ENCODE measurements at regions not wholly inside any gene's neighbourhood (a gene's known extent, or its start where the extent isn't known, plus 50 kb on each side); places are given as distances from the start of the nearest gene placed in this dataset.

DNA sequence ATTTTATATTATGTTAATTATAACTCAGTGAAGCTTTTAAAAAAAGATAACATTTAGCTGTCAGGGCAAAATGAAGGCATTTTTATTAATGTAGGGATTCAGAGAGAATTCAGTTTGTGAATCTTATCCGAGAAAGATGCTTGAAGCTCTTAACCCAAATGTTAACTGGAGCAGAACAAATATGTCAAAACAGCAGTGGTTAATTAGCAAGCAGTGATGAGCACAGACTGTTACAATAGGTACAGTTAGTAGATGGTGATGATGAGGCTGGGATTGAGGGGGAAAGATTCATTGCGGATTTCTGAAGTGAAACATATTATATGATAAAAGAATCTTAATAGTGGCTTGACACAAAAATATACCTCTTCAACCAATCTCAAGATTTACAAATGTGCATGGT is 356.7 kb downstream of the DIRAS2 start:
- no peak for TF ChIP-seq POLR2A (IDR thresholded peaks at IDR 0.05)
- no peak for TF ChIP-seq POLR2AphosphoS5 (IDR thresholded peaks at IDR 0.05)
- TF ChIP-seq, protein P1, sequence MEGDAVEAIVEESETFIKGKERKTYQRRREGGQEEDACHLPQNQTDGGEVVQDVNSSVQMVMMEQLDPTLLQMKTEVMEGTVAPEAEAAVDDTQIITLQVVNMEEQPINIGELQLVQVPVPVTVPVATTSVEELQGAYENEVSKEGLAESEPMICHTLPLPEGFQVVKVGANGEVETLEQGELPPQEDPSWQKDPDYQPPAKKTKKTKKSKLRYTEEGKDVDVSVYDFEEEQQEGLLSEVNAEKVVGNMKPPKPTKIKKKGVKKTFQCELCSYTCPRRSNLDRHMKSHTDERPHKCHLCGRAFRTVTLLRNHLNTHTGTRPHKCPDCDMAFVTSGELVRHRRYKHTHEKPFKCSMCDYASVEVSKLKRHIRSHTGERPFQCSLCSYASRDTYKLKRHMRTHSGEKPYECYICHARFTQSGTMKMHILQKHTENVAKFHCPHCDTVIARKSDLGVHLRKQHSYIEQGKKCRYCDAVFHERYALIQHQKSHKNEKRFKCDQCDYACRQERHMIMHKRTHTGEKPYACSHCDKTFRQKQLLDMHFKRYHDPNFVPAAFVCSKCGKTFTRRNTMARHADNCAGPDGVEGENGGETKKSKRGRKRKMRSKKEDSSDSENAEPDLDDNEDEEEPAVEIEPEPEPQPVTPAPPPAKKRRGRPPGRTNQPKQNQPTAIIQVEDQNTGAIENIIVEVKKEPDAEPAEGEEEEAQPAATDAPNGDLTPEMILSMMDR (IDR thresholded peaks at IDR 0.05) = no peak
- H3K27me3 ChIP-seq (replicated peaks; ENCODE audit: insufficient read depth) = no peaks in the 10 kb centered on the region
- H3K36me3 ChIP-seq = no peaks in the 10 kb centered on the region
- H3K4me3 ChIP-seq = no peak overlapping the region
- H3K9me3 ChIP-seq = no peaks in the 10 kb centered on the region
- WGBS = 77% methylated on average over 2 of the region's 2 CpGs
- DNase-seq (ENCODE audit: low spot score) = no peak
- no peak overlapping the region for H3K27ac ChIP-seq
- intact Hi-C loops (cut with DNase I) = no loop called here
- no peaks in the 10 kb centered on the region for H3K4me1 ChIP-seq (replicated peaks)

DNA sequence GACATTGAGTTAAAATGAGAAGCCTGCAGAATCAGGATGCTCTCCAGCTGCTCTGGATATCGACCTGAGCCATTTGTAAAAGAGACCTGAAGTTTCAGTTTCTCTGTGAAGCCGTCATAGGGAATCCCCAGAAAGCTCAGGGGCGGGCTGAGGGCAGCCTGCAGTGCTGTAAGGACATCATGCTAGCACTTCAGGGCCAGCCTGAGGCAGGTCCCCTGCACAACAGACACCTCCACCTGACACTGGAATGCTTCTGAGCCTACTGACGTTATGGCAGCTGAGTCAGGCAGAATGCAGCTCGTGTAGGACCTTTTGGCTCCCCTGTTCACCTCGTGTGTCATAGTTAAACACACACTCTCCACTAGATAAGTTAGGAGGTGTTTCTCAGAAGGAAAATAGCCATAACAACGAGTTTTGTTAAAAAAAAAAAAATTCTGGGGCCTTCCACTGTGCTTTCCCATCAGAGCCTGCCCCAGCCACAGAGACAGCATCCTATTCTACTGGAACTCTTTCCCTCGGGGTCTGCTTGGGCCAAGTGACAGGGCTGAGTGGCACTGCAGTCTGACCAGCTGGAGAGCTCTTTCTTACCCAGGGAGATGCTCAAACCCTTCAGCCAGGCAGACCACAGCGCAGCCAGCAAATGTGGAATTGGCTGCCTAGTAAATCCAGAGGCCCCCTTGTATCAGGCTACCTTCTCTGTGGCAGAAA is 354.9 kb downstream of the DIRAS2 start:
- 62% methylated on average over 9 of the region's 9 CpGs for WGBS
- Histone ChIP-seq H3K9me3 (no peaks in the 10 kb centered on the region), H3K27ac (no peak overlapping the region), H3K4me3 (no peak overlapping the region), H3K36me3 (no peaks in the 10 kb centered on the region), H3K27me3 (replicated peaks; ENCODE audit: insufficient read depth) (no peaks in the 10 kb centered on the region), H3K4me1 (replicated peaks) (no peaks in the 10 kb centered on the region)
- intact Hi-C loops (cut with DNase I) = no loop called here
- TF ChIP-seq, protein P1 (IDR thresholded peaks at IDR 0.05) = no peak
- TF ChIP-seq POLR2AphosphoS5 (IDR thresholded peaks at IDR 0.05) = no peak
- TF ChIP-seq POLR2A (IDR thresholded peaks at IDR 0.05) = no peak
- DNase-seq (ENCODE audit: low spot score) = no peak

DNA sequence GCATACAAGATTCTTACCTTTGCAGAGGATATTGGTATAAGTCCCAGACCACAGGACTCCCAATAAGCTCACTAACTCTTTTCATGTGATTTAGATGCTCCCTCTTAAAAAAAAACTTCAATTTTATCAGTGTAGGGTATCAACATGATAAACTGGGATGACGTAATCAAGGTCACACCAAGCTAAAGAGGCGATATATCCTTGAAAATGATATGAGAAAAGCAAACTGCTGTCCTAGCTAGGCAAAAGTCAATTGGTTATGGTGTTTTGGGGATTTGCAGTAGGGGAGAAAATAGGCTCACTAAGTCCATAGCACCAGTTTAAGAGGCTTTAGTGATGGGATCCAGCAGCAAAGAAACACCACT is 354.4 kb downstream of the DIRAS2 start:
- 95% methylated on average over 2 of the region's 2 CpGs for WGBS
- intact Hi-C loops (cut with DNase I) = no loop called here

DNA sequence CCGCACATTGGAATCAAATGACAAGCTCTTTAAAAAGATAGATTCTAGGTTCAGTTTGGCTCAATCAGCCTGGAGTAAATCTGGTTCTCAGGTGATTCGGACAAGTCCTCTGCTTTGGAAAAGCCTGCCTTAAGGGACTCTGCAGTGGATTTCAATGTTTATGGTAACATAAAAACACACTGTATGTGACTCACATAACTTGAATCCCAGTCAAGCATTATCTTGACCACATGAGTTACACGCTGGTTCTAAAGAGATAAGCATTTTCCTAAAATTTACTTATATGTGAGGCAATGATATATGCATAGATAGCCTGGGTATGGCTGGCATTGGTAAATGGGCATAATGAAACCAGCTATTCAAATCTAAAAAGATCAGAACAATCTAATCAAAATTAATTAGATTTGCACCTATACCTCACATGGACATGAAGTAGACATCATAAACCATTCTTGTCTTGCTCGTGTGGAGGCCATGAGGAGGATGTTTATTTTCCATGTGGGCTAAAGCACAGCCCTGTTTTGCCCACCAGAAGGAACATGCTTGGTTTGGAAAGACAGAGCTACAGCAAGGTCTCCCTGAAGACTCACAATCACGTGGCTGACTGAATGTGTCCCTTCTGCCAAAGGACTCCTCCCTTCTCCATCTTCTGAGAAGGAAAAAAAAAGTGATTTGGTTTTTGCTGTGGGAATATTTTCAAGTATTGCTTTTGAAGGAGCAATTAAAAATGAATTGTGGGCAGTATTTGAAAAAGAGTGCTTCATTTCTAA is 351.7 kb downstream of the DIRAS2 start:
- no peak for TF ChIP-seq POLR2AphosphoS5 (IDR thresholded peaks at IDR 0.05)
- WGBS = 75% methylated on average over 5 of the region's 5 CpGs
- Histone ChIP-seq H3K4me3 (no peak overlapping the region), H3K27me3 (replicated peaks; ENCODE audit: insufficient read depth) (no peaks in the 10 kb centered on the region), H3K27ac (no peak overlapping the region), H3K9me3 (no peaks in the 10 kb centered on the region), H3K36me3 (no peaks in the 10 kb centered on the region), H3K4me1 (replicated peaks) (no peaks in the 10 kb centered on the region)
- DNase-seq (ENCODE audit: low spot score) = no peak
- intact Hi-C loops (cut with DNase I) = no loop called here

More for the DNA sequence above, 354.4 kb downstream of the DIRAS2 start:
- Histone ChIP-seq H3K36me3 (no peaks in the 10 kb centered on the region), H3K27me3 (replicated peaks; ENCODE audit: insufficient read depth) (no peaks in the 10 kb centered on the region), H3K27ac (no peak overlapping the region), H3K4me1 (replicated peaks) (no peaks in the 10 kb centered on the region), H3K9me3 (no peaks in the 10 kb centered on the region), H3K4me3 (no peak overlapping the region)
- no peak for TF ChIP-seq POLR2A (IDR thresholded peaks at IDR 0.05)
- TF ChIP-seq POLR2AphosphoS5 (IDR thresholded peaks at IDR 0.05) = no peak
- TF ChIP-seq, protein P1 (IDR thresholded peaks at IDR 0.05) = no peak
- no peak for DNase-seq (ENCODE audit: low spot score)

DNA sequence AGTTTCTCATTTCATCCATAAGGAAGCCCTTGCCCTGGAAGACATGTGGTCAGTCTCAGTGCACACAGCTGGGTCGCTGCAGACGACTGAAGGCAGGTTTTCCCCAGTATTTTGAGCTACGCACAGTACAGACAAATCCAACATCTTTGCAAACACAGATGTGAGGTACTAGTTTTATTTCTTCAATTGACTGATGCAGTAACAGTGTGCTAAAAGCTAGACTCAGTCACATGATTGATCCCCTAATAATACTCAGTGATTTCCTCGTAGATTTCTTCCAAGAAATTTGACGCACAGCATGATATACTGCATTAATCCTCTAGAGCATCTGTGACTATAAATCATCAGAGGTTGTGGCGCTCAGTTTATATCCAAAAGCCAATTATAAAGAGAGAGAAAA is 346.1 kb downstream of the DIRAS2 start:
- H3K36me3 ChIP-seq = no peaks in the 10 kb centered on the region
- DNase-seq (ENCODE audit: low spot score) = no peak
- no peak overlapping the region for H3K27ac ChIP-seq
- intact Hi-C loops (cut with DNase I) = no loop called here
- H3K9me3 ChIP-seq = no peaks in the 10 kb centered on the region
- H3K4me1 ChIP-seq (replicated peaks) = no peaks in the 10 kb centered on the region
- no peaks in the 10 kb centered on the region for H3K27me3 ChIP-seq (replicated peaks; ENCODE audit: insufficient read depth)
- 24% methylated on average over 6 of the region's 6 CpGs for WGBS
- H3K4me3 ChIP-seq = no peak overlapping the region
- TF ChIP-seq POLR2A (IDR thresholded peaks at IDR 0.05) (no peak), POLR2AphosphoS5 (IDR thresholded peaks at IDR 0.05) (no peak)
- TF ChIP-seq, protein P1 (IDR thresholded peaks at IDR 0.05) = no peak
